ENCODE measurements at regions not wholly inside any gene's neighbourhood (a gene's known extent, or its start where the extent isn't known, plus 50 kb on each side); places are given as distances from the start of the nearest gene placed in this dataset.

- TF ChIP-seq CTCF (IDR thresholded peaks at IDR 0.05), result no peak
- no peak for TF ChIP-seq POLR2A (IDR thresholded peaks at IDR 0.05)
These were observed 53.7 kb upstream of the HSD17B12 start for GRCh38 chr11:43626798-43627197.
